GM23338 (cell line): ENCODE measurements at regions not wholly inside any gene's neighbourhood (a gene's known extent, or its start where the extent isn't known, plus 50 kb on each side); places are given as distances from the start of the nearest gene placed in this dataset.

ENCODE experiments used
- TF ChIP-seq, protein P1 (sequence below), 2 experiments: fragments of 200-600 bp in 1 of 2; sonication (generic) in 1 of 2; conservative IDR thresholded peaks; 2 replicates each; pipeline versions ENCODE4 v1.5.1 to v1.6.1; 2016 to 2017; ENCODE audit warnings: antibody characterized with exemption in 2 of 2, low read depth in 2 of 2, mild to moderate bottlenecking in 2 of 2, moderate library complexity in 1 of 2
- TF ChIP-seq, protein P2 (sequence below): IDR thresholded peaks from one replicate; pipeline ENCODE4 v1.6.1; 2018; ENCODE audit warnings: antibody characterized with exemption; ENCODE audit not compliant: unreplicated experiment

DNA sequence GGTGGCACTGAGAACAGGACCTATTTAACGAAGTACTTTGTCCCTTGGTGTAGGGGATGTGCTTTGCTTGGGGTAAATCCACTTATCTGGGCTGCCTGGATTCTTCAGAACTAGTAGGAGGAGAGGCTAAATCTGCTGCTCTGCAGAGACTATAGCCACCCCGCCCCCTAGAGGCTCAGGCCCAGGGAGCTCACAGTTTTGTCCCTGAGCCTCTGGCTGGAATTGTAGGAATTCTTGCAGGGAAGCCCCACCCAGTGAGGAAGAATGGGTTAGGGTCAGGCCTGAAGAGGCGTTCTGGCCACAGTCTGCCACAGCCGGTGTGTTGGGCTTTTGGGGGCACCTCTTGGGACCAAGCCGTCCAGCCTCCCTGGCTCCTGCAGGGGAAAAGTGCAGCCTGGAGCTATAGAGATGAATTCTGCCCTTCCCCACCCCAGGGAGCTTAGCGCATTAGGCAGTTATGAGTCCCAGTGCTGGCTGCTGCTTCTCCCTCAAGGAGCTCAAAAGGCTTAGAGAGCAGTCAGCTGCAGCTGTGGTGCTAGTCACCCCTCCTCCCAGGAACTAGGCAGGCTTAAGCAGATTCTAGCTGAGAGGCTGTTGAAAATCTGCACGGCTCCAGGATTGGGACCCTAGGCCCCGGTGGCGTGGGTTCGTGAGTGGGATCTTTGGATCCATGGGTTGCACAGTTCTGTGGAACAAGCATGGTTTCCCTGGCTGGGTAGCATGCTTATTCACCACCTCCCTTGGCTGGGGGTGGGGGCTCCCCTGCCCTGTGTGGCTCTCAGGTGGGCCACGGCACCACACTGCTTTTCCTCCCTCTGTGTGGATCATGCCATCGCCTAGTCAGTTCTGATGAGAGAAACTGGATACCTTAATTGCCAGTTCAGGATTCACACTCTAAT is 237.4 kb upstream of the TOM1L1 start:
- TF ChIP-seq, protein P1, sequence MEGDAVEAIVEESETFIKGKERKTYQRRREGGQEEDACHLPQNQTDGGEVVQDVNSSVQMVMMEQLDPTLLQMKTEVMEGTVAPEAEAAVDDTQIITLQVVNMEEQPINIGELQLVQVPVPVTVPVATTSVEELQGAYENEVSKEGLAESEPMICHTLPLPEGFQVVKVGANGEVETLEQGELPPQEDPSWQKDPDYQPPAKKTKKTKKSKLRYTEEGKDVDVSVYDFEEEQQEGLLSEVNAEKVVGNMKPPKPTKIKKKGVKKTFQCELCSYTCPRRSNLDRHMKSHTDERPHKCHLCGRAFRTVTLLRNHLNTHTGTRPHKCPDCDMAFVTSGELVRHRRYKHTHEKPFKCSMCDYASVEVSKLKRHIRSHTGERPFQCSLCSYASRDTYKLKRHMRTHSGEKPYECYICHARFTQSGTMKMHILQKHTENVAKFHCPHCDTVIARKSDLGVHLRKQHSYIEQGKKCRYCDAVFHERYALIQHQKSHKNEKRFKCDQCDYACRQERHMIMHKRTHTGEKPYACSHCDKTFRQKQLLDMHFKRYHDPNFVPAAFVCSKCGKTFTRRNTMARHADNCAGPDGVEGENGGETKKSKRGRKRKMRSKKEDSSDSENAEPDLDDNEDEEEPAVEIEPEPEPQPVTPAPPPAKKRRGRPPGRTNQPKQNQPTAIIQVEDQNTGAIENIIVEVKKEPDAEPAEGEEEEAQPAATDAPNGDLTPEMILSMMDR (conservative IDR thresholded peaks at IDR 0.05; ENCODE audit: low read depth in 2 of 2), result peak; percentile 58 to 64
- TF ChIP-seq, protein P2, sequence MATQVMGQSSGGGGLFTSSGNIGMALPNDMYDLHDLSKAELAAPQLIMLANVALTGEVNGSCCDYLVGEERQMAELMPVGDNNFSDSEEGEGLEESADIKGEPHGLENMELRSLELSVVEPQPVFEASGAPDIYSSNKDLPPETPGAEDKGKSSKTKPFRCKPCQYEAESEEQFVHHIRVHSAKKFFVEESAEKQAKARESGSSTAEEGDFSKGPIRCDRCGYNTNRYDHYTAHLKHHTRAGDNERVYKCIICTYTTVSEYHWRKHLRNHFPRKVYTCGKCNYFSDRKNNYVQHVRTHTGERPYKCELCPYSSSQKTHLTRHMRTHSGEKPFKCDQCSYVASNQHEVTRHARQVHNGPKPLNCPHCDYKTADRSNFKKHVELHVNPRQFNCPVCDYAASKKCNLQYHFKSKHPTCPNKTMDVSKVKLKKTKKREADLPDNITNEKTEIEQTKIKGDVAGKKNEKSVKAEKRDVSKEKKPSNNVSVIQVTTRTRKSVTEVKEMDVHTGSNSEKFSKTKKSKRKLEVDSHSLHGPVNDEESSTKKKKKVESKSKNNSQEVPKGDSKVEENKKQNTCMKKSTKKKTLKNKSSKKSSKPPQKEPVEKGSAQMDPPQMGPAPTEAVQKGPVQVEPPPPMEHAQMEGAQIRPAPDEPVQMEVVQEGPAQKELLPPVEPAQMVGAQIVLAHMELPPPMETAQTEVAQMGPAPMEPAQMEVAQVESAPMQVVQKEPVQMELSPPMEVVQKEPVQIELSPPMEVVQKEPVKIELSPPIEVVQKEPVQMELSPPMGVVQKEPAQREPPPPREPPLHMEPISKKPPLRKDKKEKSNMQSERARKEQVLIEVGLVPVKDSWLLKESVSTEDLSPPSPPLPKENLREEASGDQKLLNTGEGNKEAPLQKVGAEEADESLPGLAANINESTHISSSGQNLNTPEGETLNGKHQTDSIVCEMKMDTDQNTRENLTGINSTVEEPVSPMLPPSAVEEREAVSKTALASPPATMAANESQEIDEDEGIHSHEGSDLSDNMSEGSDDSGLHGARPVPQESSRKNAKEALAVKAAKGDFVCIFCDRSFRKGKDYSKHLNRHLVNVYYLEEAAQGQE, result no peak
